SK-N-SH (cell line): ENCODE measurements at regions not wholly inside any gene's neighbourhood (a gene's known extent, or its start where the extent isn't known, plus 50 kb on each side); places are given as distances from the start of the nearest gene placed in this dataset.

Experiments
- CTCF ChIP-seq: fragments of 200-600 bp; sonication (generic); IDR thresholded peaks from 2 replicates; pipeline ENCODE4 v1.6.1; 2017; ENCODE audit warnings: antibody characterized with exemption, mild to moderate bottlenecking, moderate library complexity
- EZH2phosphoT487 ChIP-seq: fragments of 200-600 bp; sonication (generic); IDR thresholded peaks from 2 replicates; pipeline ENCODE4 v1.6.1; 2017; ENCODE audit warnings: low read depth, mixed run types, mild to moderate bottlenecking, antibody characterized with exemption, moderate library complexity, borderline replicate concordance
- GABPA ChIP-seq: IDR thresholded peaks from 2 replicates; pipeline ENCODE4 v1.4.0; 2012; ENCODE audit warnings: low read depth, mild to moderate bottlenecking
- MAX ChIP-seq: IDR thresholded peaks from 2 replicates; pipeline ENCODE4 v1.4.0; 2012; ENCODE audit warnings: low read depth
- NRF1 ChIP-seq: IDR thresholded peaks from 2 replicates; pipeline ENCODE4 v1.6.1; 2012; ENCODE audit warnings: low read depth, mild to moderate bottlenecking, low read length
- PBX3 ChIP-seq: IDR thresholded peaks from 2 replicates; pipeline ENCODE4; 2012
- RAD21 ChIP-seq: IDR thresholded peaks from 2 replicates; pipeline ENCODE4 v1.6.1; 2012; ENCODE audit warnings: mild to moderate bottlenecking, low read length
- RCOR1 ChIP-seq: fragments of 150-350 bp; IDR thresholded peaks from 2 replicates; pipeline ENCODE4 v1.6.1; 2017; ENCODE audit warnings: antibody characterized with exemption, low read length
- REST ChIP-seq: IDR thresholded peaks from 2 replicates; pipeline ENCODE4 v1.6.1; 2012; ENCODE audit warnings: mild to moderate bottlenecking, low read depth, low read length, moderate library complexity
- RFX5 ChIP-seq: IDR thresholded peaks from 2 replicates; pipeline ENCODE4 v1.6.1; 2012; ENCODE audit warnings: mild to moderate bottlenecking, improper control_type of control experiment, low read length

- TF ChIP-seq NRF1 (no peak), CTCF (no peak), REST (no peak), EZH2phosphoT487 (no peak), GABPA (no peak), PBX3 (no peak), RCOR1 (no peak), RFX5 (no peak), RAD21 (no peak), MAX (no peak)
Observed at GRCh38 chr6:22925304-22925835, 356.0 kb downstream of the HDGFL1 start.
